Endometrial microvascular endothelial cells (primary cell): ENCODE measurements at regions not wholly inside any gene's neighbourhood (a gene's known extent, or its start where the extent isn't known, plus 50 kb on each side); places are given as distances from the start of the nearest gene placed in this dataset.
"Not testable (repeated sequence)": the region's sequence is repeated elsewhere in the genome, so short reads cannot be mapped to it uniquely, and the experiment has no call there.

ENCODE experiments used
- in situ Hi-C: cut with HindIII; loops from 2 replicates; pipeline ENCODE4 v1.10.0; 2017; ENCODE audit warnings: low sequenced_read_pairs, low pct_unique_long_range_greater_than_20kb; ENCODE audit errors: inconsistent ontology term

DNA sequence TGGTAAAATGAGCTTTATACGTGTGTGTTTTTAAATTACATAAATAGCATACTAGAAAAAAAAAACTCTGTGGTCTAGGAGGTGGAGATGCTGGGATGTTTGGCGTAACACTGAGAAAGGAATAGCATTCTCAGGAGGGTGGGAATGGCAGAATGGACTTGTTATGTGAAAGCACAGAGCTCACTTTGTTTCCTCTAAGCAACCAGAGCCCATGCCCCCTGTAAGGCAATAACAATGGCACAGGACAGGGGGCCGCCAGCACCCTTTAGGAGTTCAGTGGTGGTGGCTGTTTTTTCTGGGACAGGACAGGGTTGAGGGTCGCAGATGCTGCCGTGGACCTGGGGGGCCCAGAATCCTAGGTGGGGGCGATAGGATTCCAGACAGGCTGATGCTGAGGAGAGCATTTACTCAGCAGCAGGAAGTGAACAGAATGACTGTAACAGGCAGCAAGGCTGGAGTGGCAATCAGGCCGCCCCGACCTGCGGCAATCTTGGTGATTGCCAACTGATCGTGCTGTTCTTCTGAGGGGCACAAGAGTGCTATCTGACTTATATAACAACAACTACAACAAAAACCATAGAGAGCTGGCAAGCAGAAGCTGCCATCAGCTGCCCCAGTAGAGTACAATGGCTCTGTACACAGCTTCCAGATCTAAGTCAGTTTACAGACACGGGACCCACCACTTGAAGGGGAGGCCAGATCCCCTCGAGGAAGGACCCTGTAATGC, 160.4 kb downstream of the UACA start:
- in situ Hi-C loops = no loop called here

DNA sequence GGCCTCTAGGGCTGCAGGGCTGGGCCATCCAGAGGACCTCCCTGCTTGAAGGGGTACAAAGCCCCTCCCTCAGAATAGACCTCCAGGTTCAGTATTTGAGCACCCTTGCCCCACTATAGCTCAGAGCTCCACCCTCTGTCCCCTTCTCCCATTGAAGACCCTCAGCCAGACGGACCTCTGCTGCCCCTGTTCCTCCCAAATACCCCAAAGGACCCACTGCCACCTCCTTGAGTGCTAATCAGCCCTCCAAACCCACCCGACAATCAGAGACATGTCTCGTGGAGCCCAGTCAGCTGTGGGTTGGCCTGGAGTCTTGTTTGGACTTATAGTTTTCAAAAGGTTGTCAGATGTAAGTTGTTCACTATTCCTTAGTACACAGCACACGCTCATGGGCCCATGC, 161.1 kb downstream of the UACA start:
- in situ Hi-C loops = no loop called here

DNA sequence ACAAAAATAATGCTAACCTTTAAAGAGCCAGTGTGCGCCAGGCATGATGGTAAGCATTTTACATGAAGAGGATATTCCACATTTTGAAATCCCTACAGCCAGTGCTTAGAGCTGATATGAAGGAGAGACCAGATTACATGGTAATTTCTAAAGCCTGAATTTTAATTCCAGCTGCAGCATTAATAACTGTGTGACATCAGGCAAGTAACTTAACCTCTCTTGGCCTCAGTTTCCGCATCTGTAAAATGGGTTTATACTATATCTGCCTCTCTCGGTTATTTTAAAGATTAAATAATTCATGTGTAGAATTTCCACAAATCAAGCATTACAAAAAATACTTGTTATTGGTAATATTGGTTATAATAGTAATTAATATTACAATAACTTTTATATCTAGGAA, 165.4 kb downstream of the UACA start:
- in situ Hi-C loops = no loop called here

- in situ Hi-C loops = no loop called here
Observed at GRCh38 chr15:70597056-70597603, 166.2 kb downstream of the UACA start.

DNA sequence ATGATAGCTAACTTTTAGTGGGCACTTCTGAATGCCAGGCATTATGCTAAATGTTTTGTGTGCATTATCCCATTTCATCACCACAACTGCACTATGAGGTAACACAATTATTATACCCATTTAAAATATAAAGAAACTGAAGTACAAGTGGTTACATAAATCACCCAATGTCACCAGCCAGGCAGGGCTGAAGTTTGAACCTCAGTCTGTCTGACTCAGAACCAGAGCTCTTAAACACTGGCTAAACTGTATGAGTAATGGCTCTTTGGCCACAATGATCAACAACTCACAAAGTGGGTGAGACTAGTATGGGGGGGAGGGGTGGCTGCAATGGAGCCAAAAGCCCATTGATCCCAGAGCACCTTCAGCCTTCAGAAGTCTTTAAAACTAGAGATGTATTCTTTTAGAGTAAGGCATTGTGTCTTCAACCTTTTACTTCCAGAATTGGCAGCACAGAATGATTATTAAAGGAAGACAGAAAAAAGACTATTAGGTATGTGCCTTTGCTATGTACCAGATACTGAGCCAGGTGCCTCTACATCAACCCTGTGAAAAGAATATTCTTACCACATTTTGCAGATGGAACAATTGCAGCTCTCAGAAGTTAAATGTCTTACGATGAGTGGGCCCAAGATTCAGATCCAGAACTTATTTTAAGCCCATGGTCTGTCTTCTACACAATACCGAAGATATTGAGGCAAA, 166.9 kb downstream of the UACA start:
- in situ Hi-C loops = no loop called here

- in situ Hi-C loops = no loop called here
Observed at GRCh38 chr15:70593795-70594194, 169.6 kb downstream of the UACA start.

- in situ Hi-C loops = no loop called here
Observed at GRCh38 chr15:70589728-70590127, 173.6 kb downstream of the UACA start.

DNA sequence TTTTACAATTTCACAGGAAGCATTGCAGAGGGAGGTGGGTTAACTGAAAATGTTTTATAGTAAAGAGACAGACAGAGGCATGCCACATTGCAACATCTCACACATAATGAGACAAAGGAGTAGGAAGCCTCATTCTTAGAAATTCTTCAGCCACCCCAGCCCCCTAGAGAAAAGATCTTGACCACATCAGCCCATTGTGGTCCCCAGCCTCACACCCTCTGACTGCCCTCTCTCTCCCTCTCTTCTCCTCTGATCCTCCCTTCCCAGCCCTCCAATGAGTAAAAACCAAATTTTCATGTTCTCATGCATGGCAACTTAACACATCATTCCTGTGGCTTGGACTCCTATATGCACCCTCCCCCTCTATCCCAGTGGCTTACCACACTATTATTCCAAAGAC, 174.1 kb downstream of the UACA start:
- in situ Hi-C loops = no loop called here

DNA sequence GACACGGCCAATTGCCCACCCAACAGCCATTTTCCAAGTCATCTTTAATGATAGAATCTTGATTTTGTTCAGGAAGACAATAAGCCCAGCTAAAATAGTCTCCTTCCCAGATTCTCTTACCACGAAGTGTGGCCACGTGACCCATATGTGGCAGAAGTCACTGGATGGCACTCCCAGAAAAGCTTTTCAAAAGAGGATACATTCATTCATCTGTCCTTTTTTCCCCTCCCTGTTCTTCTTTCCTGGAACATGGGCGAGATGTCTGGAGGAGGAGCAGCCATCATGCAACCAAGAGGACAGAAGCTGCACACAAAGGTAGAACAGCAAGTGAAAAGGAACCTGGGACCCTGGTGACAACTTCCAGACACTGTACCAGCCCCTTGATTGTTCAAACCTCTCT, 174.7 kb downstream of the UACA start:
- in situ Hi-C loops = no loop called here

- in situ Hi-C loops = no loop called here
Observed at GRCh38 chr15:70587896-70588567, 175.3 kb downstream of the UACA start.

DNA sequence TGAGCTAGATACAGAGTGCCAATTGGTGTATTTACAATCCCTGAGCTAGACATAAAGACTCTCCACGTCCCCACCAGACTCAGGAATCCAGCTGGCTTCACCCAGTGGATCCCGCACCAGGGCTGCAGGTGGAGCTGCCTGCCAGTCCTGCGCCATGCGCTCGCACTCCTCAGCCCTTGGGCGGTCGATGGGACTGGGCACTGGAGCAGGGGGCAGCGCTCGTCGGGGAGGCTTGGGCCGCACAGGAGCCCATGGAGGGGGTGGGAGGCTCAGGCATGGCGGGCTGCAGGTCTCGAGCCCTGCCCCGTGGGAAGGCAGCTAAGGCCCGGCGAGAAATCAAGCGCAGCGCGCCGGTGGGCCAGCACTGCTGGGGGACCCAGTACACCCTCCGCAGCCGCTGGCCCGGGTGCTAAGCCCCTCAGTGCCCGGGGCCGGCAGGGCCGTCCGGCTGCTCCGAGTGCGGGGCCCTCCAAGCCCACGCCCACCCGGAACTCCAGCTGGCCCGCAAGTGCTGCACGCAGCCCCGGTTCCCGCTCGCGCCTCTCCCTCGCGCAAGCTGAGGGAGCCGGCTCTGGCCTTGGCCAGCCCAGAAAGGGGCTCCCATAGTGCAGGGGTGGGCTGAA, 176.2 kb downstream of the UACA start:
- in situ Hi-C loops = not testable (repeated sequence)

DNA sequence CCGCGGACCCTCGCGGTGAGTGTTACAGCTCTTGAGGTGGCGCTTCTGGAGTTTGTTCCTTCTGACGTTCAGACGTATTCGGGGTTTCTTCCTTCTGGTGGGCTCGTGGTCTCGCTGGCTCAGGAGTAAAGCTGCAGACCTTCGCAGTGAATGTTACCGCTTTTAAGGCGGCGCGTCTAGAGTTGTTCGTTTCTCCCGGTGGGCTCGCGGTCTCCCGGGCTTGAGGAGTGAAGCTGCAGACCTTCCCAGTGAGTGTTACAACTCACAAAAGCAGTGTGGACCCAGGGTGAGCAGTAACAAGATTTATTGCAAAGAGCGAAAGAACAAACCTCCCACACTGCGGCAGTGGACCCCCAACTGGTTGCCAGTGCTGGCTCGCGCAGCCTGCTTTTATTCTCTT, 177.1 kb downstream of the UACA start:
- in situ Hi-C loops = no loop called here

DNA sequence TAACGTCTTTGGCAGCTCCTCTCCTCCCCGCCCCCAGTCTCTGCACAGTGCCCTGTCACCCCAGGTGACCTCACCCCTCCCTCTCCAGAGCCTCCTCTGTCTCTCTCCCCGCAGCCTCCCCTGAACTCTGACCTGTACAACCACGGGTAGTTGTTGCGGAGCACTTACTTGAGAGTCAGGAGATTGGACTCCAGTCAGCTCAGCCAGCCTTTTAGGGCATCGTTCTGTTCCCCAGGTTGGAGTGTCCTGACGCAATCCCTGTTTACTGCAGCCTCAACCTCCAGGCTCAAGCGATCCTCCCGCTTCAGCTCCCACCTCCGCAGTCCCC, 177.7 kb downstream of the UACA start:
- in situ Hi-C loops = no loop called here

DNA sequence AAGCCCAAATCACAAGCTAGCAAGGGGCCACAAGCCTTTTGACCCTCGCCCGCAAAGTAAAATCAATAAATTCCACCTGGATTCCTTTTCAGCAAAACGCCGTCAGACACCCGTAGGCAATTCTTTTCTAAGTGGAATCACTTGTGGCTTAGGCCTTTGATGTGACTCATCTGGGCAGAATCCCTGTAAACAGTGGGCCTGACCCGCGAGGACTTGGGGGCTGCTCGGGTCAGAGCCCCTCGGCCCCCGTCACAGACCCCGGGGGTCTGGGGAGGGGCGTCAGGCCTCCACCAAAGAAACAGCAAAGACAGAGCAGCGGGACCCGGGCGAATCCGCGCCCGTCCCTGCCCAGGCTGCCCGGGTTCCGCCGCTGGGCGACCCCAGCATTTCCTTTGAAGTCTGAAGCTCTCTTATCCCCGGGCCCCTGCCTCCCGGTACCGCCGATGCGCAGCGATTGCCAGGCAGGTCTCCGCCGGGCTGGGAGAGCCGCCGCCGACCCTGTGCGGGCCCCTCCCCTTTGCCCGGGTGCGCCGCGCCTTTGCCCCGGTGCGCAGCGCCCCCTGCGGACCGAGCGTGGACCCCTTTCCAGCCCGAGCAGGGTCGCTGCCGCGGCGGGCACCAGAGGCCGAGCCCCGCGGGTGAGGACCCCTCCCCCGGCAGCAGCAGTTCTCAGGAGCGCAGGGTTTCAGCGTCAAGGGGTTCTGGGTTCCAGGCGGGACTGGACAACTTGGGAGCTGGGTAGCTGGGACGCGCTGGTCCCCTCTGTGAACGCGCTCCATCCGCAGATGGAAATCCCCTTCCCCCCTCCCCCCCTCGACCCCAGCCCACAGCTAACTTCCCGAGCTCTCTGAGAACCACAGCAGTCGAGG, 178.3 kb downstream of the UACA start:
- in situ Hi-C loops = no loop called here

DNA sequence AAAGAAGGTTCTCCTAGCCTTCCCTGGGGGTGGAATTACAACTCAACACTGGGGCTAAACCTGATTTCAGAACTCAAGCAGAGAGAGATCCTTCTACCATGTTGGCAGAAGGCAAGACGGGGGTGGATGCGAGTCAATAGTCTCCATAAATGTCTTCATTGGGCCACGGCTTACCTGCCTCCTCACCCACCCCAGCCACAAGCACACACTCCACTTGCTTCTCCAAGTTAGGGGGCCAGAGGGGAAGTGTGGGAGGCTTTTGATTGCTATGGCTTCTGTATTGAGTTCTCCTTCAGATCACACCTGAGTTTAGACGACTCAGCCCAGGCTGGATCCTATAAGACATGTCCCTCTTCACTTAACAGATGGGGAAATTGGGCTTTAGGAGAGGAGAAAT, 178.9 kb downstream of the UACA start:
- in situ Hi-C loops = no loop called here

DNA sequence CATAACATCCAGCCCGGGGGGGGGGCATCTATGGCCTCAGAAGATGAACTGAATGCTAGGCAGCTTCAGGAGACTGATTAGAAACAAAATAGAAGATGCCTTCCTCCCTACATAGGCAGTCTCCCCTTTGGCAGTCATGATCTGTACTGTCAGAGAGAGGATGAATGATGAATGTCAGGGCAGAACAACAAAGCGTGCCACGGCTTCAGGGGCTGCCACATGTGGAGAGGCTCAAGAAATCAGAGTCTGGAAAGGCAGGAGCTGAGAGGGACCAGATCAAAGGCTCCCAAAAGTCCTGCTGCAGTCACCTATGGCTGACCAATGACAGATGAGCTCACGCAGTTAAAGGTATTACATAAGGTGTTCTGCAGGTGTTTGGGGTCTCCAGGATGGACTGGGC, 180.4 kb downstream of the UACA start:
- in situ Hi-C loops = no loop called here

DNA sequence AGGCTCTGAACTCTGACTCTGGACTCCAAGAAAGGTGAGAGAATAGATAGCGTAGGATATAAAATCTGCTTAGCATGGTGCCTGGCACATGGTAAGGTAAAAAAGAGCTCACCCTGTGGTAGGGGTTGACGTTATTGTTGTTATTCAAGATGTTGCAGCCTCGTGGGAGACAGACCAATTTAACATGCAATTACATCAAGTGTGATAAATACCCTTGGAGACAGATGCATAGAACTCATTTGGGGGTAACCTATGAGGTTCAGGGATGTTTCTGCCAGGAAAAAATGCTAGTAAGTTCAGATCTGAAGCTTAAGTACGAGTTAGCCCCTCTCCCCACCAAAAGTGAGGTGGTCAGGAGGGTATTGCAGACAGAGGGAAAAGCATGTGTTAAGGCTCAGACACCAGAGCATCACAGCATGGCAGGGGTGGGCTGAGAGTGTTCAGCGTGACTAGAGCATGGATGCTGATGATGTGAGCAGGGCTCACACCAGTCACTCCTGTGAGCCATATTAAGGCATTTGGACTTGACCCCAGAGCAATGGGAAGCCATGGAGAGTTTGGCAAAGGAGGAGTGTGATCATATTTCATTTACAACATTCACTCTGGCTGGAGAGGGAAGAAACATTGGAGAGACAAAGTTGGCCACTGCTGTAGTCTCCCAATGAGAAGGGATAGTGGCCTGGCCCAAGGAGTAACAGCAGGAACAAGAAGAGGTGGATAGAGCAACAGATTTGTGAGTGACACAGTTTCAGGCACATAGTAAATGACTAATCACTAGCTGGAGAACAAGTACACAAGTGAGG, 181.0 kb downstream of the UACA start:
- in situ Hi-C loops = no loop called here

DNA sequence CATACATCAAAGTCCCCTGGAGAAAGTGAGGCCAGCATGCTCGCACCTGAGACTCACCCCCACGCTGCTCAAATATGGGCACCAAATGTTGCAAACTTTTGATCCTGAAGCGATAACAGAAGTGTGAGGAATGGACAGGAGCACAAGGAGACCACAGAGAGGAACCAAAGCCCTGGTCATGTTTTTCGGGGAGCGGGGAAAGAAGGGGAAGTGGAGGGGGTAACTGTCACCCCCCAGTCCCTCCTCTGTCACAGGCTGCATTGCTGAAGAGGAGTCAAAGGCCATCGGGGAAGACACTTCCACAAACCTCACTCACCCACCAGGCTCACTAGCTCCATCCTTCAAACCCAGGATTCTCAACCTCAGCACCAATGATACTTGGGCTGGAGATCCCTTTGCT, 182.4 kb downstream of the UACA start:
- in situ Hi-C loops = no loop called here
